GM21360 (cell line): ENCODE measurements at regions not wholly inside any gene's neighbourhood (a gene's known extent, or its start where the extent isn't known, plus 50 kb on each side); places are given as distances from the start of the nearest gene placed in this dataset.
"Not testable (repeated sequence)": the region's sequence is repeated elsewhere in the genome, so short reads cannot be mapped to it uniquely, and the experiment has no call there.

Experiments used
- ATAC-seq: cut with Tn5 transposase; IDR thresholded peaks from one replicate; pipeline ENCODE4 v1.9.1; 2021; ENCODE audit warnings: mild to moderate bottlenecking, moderate library complexity; ENCODE audit not compliant: unreplicated experiment

DNA sequence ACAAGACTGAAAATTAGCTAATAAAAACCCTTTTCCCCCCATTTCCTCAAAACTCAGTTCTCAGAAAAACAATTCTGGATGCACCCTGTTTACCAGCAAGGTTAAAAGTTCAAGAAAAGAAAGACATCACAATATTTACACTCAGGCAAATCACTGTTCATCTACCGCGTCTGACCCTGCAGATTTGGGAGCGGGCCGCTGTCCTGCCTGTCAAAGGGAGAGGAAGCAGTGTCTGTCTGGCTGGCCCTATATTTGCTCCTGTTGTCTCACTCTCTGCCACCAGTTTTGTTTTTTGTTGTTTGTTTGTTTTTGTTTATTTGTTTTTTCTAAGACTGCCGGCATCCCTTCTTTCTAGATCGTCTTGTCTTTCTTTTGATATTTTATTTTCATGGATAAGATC lies 299.4 kb downstream of the BCL2L11 start:
- ATAC-seq, result not testable (repeated sequence)

DNA sequence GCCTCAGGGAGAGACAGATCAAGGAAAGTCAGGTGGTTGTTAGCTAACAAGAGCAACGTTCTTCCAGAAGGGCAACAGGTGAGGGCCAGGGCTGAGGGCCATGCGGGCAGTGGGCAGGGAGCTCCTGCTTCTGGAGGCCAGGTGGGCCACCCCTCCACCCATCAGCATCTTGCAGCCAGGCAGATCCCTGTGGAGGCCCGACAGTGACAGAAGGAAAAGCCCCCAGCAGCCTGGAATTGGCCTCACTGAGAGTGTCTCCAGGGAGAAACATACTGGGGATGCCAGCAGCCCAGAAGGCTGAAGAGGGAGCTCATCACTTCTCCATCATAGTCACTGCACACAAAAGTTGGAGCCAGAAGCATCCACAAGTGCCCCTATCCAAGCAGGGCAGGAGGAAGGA lies 300.1 kb downstream of the BCL2L11 start:
- ATAC-seq, result not testable (repeated sequence)

DNA sequence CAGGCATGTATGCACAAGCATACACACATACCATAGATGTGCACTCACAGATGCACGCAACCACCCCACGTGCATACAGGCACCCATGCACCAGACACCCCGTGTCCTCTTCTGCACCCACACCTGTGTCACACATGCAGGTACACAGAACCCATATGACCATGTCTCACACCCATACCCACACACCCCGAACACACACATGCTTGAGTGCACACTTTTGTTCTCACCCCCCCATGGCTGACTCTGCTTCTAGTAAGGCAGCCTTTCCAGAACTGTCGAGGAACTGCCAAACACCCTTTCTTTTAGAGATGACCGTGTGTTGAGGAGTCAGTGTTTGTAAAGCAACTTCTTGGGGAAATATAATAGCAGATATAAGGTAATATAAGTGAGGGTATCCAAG lies 301.2 kb downstream of the BCL2L11 start:
- ATAC-seq, result not testable (repeated sequence)

DNA sequence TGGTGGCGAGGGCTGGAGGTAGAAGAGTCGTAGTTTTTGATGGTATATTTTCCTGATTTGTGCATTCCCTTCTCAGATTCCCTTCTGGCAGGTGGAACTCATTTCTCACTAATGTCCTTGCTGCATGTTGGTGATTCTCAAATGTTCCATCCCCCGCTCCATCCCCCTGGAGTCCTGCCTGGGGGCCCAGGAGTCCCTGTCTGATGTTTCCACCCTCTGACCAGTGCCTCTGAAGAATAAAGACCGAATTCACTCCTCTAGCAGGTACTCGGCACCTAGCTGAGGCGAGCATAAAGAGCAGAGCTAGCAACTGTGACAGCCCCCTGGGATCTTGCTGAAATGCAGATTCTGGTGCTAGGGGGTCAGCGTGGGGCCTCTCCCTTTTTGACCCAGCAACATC lies 301.8 kb downstream of the BCL2L11 start:
- ATAC-seq, result not testable (repeated sequence)

DNA sequence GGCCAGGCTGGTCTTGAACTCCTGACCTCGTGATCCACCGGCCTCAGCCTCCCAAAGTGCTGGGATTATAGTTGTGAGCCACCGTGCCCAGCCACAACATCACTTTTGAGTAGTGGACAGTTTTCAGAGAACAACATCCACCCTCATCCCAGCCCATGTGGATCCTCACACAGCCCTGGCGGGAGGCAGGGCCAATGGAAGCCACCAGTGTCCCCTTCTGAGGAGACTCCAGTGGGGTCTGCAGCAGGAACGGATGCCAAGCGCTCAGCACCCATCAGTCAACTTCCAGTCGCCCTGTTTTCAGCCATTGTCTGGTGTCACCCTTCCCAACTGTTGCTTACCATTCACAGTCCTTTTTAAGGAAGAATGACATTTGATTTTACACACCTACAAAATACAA lies 302.5 kb downstream of the BCL2L11 start:
- ATAC-seq, result not testable (repeated sequence)

DNA sequence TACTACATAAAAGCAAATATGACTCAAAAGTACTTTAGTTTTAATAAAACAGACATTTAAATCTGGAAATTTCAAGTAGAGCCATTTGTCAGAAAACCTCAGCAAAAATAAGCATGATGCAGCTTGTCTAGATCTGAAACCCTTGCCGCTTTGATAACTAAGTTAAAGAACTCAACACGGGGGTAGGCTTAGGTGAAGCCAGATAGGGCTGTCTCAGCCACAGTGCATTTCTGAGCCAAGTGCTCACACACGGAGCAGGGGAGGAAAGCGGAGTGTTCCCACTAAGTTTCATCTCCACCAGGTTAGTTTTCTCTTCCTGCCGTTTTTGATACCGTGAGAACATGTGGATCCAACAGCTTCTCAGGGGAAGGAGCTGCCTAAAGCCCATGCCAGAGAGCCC lies 303.5 kb downstream of the BCL2L11 start:
- ATAC-seq, result not testable (repeated sequence)

DNA sequence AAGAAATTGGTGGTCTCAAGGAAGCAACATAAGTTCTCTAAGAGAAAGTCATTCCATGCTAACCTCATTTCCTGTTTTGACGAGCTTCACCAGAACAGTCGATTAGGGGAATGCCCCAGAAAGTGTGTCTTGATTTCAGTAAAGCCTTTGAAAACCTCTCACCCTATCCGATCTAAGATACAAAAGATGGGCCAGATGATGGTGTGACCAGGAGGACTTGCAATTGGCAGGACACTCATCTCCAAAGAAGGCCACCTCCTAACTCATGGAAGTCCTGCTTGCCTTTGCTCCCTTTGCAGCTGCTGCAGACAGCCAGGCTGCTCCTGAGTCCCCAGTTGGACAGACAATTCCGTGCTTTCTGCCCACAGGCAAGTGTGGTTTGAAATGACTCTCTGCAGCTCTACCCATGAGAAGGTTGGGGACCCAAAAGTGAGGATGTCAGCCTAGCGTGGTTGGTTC lies 304.2 kb downstream of the BCL2L11 start:
- not testable (repeated sequence) for ATAC-seq

DNA sequence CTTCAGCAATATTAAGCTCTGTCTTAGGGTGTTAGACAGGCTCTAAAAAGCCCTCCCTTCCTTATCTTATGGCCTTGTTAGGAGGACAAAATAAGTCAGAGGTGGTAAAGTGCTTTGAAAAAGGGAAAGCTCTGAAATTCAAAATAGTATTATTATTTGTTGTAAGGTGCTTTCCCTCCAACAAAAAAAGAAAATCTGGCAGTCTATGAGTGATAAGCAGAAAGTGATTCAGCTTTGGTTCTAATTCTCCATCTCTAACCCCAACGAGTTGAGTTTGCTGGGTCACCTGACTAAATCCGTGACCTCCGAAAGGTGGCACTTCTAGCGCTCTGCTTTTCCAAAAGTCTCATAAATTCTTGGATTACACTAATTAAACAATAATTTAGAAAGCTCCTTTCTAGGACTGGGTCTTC lies 305.1 kb downstream of the BCL2L11 start:
- not testable (repeated sequence) for ATAC-seq

DNA sequence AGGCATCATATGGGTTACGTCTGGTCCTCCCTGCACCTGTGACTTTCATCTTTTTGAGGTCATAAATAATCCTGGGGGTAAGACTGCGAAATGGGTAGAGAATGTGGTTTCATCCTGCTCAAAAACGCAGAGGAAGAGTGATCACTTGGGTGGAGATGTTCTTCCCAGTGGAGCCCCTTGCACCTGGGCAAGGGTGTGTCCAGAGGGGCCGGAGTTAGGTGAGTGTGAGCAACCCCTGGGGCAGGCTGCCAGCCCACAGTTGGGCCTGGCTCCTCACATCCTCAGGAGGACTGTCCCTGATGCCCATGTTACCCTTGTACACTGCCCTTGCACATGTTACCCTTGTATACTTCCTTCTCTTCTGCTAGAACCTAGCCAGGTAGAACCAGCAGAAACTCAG lies 306.6 kb downstream of the BCL2L11 start:
- ATAC-seq, result not testable (repeated sequence)

DNA sequence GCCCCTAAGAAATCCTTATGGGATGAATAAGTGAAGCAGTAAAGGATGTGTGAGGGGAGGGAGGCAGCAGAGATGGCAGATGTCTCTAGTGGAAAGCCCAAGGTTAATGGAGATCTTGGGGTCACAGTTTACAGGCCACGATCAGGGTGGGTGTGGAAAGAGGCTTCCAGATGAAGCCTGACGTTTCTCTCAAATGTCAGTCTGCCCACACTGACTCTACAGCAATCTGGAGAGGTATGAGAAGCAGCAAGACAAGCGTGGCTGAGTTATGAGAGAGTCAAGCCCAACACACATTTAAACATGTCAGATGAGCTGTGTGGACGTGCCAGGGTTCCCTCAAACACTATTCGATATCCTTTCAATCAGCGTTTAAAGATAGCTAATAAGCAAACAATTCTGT lies 308.2 kb downstream of the BCL2L11 start:
- not testable (repeated sequence) for ATAC-seq

DNA sequence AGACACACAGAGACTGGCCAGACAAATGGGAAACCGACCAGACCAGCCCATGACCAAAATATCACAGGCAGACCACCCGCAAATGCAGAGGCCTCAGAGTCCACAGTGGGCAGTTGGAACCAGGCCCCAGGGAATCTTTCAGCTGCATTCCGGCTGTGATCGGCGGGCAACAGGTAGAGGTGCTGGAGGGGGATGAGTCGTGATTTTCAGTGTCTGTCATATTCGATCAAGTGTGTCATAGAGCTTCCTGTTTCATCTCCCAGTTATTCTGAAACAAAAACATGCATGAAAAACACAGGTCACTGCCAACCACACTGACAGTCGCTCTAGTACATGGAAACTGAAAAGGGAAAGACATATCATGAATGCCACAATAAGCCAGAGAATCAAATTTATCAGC lies 308.6 kb downstream of the BCL2L11 start:
- not testable (repeated sequence) for ATAC-seq

DNA sequence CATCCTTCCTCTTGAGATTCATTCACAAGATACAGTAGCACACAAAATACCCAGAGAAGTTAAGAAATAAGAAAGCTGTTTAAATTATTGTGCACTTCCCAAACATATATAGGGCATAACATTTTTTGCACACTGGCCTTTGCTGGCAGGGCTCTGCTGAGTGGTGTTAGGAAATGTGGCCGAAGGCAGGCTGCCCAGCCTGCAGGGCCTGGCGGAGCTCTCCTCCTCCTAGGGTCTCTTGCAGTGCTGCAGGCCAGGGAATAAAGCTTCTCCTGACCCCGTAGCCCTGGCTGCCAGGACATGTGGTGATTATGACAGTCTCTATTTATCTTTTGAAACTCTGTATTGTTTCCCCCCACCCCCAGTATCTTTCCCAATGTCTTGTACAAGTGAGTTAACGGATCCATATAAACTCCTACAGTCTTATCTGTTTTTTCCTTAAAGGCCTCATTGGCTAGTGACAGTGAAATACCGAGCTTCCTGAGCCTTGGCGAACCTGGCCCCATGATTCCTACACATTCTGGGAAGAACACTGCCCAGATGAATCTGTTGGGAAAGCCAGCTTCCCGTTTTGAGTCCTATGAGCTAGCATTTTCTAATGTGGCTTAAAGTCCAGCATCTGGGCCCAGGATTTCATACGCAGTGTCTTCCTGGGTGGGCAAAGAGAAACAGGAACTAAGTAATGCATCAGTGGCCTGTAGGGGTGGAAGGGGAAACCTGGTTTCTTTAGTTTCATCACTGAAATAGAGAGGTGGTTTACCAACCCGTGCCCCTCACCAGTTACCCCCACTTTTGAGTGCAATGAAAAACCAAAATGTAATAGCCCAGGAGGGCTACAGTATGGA lies 310.3 kb downstream of the BCL2L11 start:
- not testable (repeated sequence) for ATAC-seq

DNA sequence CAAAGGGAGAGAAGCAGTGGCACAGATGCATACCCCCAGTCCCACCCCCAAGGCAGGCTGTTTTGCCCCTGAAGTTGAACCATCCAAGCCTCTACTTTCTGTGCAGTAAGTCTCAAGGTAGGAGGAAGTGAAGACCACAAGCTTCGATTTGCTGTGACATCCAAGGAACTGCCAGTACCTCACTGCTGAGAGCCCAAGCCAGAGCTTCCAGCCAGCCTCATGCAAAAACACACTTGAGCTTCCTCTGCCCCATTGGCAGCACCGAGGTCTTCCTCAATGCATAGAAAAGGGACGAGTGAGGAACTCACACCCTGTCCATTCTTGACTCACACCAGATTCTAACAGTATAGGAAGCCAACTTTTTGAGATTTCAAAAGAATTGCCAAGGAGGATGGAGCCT lies 311.7 kb downstream of the BCL2L11 start:
- ATAC-seq, result not testable (repeated sequence)

DNA sequence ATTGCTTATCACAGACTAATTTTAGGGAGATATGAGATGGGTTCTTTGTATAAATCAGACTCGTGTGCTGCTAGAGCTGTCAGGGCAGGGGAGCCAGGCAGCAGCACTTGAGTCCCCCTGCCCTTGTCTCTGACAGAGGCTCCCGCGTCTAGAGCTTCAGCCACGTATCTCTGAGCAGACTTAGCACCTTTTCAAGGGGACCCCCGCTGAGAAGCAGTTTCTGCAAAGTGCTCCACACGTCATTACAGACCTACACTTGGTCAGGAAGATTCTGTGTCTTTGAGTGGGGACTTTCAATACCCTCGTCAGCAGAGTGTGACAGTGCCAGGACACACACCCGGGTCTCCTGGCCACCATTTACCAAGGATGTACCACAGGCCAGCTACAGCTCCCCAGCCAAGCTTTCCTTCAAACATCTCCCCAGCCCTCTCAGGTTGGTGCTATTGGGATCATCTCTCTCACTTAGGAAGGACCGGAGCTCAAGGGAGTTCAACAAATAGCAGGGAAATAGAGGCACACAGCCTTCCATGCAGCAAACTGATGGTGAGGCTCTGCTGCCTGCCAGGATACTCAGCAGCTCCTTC lies 312.3 kb downstream of the BCL2L11 start:
- not testable (repeated sequence) for ATAC-seq

DNA sequence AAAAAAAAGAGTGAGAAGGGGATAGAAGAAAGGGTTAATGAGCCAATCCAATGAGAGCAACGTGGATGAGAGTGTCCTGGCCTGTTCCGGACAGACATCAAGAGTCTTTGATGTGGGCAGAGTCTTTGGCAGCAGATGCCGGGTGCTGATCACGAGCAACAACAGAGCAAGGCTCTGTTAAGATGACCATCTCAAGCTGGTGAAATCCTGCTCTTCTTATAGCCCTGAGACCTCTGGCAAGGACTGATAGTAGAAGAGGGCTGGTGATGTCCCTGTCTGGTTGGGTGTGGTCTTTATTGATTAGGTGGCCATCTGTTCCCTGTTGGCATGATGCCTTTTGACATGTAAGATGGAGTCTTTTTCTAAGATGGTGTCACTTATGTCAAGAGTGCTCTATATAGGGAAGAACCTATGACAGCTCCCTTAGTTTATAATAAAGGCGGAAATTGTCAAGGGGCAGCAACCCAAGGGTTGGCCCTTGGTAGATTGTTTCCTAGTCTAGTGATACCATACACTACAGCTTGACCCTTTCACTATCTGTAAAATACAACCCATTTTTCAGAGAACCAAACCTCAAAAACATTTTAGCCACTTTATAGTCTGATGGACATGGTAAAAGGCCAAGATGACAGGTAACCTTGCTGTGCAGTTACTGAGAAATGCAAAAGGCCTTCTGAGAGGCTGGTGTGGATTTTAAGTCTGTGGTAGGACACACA lies 313.3 kb downstream of the BCL2L11 start:
- ATAC-seq, result not testable (repeated sequence)

DNA sequence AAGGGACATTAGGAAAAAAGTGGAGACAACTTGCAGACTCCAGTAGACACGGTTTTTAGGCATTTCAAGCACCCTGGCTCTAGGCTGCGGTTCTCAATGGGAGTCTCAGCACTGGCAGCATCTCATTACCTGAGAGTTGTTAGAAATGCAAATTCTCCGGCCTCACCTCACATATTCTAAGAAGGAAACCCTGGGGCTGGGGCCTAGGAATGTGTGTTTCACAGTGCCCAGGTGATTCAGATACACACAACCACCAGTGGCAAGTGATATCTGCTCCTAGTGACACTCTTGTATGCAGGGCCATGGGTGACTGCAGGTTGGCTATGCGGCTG lies 313.9 kb downstream of the BCL2L11 start:
- ATAC-seq, result not testable (repeated sequence)

DNA sequence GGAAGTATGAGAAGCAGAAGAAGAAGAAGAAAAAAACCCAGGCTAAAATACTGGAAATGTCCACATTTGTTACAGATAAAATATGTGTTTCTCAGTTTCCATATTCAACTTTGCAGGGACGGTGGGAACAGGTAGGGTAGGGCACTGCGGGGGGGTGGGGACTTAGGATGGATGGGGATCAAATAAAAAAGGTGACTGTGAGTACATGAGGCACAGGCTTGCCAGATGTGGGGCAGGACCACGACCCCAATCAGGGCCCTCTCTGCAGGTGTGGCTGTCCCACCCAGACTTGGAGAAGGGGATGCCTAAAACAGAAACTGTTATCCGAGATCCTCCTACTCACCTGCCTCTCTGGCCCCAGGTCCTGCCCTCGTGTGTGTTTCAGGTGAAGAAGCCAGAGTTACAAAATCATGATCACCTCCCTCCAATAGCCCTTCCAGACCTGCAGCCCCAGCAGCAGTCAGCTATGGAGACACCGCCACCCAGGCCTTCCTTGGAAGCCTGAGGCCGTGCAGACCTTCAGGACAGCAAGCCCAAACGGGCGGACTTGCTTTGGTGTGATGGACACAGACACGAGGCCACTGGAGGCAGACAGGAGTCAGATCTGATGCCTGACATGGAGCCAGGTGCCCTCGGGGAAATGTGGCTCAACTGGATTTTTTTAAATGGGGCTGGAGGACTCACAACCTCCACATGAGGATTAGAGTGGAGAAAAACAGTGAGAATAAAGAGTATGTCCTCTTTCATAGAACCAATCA lies 315.0 kb downstream of the BCL2L11 start:
- not testable (repeated sequence) for ATAC-seq

DNA sequence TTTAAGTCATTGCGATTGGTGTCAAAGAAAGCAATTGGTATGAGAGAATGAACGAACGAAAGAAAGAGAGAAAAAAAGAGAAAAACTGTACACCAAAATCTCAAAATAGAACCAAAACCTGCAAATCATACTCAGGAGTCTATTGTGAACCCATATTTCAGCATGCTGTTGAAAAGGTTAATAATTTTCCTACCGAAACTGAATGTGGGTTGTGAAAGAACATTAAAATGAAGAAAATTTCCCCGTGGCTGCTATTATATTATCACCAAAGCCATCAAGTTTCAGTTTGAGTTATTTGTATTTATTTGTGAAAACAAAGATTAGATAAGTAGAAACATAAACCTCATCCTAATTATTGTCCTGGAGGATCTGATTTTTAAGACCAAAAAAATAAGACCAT lies 315.7 kb downstream of the BCL2L11 start:
- ATAC-seq, result not testable (repeated sequence)

DNA sequence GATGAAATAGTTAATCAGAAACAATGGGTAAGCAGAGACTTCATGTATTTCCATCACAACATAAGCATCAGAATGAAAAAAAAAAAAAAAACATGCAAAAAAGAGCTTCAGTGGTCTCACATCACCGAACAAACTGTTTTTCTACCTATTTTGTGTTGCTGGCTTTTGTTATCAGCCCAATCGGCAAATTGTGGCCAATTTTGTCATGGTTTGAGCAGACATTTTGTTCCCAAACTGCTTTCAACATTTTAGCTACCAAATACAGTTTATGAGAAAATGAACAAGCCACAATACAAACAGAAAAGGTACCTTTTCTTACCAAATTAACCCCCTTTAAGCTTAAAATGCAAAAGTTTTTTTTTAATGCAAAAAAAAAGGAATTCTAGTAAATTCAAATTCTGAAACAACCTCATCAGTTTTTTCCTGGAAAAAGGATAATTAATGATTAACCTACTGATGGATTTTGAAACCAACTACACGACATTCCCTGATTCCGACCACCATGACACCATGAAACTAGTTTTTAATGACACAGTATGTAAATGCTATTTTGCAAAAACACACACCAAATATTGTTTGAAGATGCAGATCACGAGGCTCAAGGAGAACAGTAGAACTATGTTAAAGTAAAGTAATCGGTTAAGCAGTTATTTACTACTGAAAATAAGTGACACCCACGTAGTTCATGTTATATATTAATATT lies 316.7 kb downstream of the BCL2L11 start:
- ATAC-seq, result not testable (repeated sequence)

DNA sequence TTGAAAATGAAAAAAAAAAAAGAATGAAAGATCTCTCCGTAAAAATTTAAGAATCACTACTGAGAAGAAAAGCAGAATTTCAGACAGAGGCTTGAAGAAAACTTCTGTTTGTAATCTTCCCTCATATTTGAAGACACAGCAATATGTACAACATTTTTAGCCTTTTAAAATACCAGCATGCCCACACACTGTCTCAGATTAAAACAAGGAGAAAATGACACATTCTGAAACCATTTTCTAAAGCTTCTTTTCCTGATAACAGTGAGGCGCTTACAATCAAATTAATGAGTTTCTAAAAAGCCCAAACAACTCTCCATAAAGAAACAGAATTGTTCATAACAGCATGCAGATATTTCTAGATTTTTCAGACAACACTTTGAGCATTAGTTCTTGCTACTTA lies 317.4 kb downstream of the BCL2L11 start:
- not testable (repeated sequence) for ATAC-seq
